ENCODE measurements at regions not wholly inside any gene's neighbourhood (a gene's known extent, or its start where the extent isn't known, plus 50 kb on each side); places are given as distances from the start of the nearest gene placed in this dataset.

GRCh38 chr14:34241185-34241711, 220.8 kb downstream of the SPTSSA start:
- DNase-seq (ENCODE audit: low spot score): no peak

- no peak for DNase-seq (ENCODE audit: low spot score)
Measured at GRCh38 chr14:34238610-34239009, 223.4 kb downstream of the SPTSSA start.

GRCh38 chr14:34237677-34238076, 224.4 kb downstream of the SPTSSA start:
- no peak for DNase-seq (ENCODE audit: low spot score)

DNA sequence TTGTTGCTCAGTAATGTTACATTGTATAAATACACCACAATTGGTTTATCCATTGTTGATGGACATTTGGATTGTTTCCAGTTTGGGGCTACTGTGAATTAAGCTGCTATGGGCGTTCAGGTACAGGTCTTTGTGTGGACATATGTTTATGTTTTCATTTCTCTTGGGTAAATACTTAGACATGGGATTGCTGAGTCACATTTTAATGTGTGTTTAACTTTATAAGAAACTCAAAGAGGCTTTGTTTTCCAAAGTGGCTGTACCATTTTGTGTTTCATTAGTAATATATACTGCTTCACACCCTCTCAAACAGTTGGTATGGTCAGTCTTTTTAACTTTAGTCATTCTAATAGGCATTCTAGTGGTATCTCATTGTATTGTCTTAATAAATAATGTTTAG, 225.0 kb downstream of the SPTSSA start:
- no peak for DNase-seq (ENCODE audit: low spot score)

- no peak for DNase-seq (ENCODE audit: low spot score)
Measured at GRCh38 chr14:34235643-34236300, 226.3 kb downstream of the SPTSSA start.

DNA sequence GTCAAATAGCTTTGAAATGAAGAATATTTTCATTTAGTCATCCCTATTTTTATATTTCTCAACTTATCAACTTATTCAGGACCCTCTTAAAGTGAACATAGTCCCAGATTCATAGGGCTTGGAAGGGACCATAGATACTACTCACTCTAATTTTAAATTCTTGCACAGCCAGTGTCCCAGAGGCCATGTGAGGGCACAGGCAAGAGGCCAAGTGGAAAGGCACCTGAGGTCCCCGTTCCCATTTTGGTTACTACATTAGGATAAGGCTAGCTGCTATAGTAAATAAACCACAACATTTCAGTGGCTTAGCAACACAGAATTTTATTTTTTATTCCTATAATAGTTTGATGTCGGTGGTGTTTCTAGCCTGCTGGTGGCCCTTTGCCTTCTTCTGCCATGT, 227.8 kb downstream of the SPTSSA start:
- DNase-seq (ENCODE audit: low spot score): no peak

DNA sequence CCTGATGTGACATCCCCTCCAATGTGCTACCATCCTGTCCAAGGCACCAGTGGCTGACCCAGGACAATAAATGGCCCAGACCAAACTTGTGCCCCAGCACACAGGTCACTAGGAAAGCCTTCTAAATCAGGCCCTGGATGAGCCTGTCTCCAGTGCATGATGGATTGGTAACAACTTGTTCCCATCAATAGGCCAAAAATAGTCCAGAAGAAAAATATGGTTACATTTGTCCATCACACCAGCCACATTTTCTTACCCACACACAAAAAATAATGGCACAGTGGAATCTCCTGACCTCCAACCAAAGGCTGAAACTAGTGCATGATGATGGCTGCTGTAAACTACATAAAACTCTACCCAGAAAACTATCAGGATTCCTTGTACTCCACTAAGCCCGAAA, 228.4 kb downstream of the SPTSSA start:
- no peak for DNase-seq (ENCODE audit: low spot score)

DNA sequence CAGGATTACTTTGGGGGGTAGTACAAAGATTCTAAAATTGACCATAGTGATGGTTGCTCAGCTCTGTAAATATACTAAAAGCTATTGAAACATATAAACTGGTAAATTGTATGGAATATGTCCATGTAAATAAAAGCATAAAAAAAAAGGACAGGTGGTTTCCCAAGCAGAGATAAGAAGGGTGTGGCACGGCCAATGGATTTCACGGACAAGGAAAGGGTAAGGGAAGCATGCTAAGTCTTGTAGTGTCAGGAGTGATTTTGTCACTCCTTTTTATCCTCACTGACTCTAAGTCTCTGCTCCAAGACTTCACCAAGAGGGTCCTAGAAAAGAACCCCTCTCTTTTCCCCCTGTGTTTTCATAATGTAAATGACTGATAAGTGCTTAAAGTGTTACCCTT, 229.2 kb downstream of the SPTSSA start:
- DNase-seq (ENCODE audit: low spot score): no peak

DNA sequence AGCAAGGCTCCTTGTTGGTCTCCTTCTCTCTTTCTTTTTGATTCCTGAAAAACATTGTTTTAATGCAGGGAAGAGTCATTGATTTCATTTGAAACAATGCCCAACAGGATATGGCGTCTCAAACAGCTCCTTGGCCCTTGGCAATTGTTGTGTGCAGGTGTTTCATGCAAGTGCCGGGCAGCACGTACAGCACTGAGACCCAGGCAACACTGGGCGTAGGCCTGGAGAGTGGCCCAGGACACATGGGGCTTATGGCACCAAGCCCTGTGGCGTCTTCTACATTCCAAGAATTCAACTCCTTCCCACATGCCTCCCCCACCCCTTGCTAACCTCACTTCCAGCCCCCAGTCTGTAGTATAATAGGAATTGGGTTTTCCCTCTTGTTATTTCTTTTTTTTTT, 230.4 kb downstream of the SPTSSA start:
- DNase-seq (ENCODE audit: low spot score): no peak

DNA sequence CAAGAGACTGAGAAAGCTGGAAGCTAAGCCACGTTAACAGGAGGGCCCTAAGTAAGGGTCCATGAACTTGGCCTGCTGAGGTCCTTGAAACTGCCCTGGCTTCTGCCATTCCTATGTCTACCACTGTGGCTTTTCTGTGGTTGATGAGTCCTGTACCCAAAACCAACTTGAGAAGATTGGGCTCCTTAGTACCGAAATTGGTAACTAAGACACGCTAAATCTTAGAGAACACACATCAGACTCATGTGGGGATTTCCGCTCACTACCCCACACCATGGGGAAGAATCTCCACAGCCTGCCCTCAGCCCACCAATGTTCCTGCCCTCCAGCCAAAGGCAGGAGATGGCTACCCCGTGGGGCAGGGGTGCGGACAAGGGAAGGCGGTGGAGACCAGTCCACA, 232.9 kb downstream of the SPTSSA start:
- no peak for DNase-seq (ENCODE audit: low spot score)

DNA sequence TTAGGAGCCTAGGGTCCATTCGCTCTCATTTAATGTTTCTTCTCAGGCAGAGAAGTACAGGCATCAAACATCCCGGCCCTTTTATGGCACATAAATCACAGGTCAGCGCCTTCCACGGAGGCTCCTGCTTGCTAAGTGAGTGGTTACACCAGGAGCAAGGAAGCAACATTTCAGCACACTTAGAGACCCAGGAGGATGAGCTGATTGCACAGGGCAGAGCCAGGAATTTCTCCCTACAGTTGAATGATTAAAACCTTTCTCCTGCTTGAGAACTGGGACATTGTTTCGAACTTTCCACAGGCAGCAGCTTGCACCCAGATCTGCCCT, 233.4 kb downstream of the SPTSSA start:
- DNase-seq (ENCODE audit: low spot score): no peak

- peak; percentile 53 for DNase-seq (ENCODE audit: low spot score)
Measured at GRCh38 chr14:34227834-34228649, 234.0 kb downstream of the SPTSSA start.

GRCh38 chr14:34224221-34224620, 237.8 kb downstream of the SPTSSA start:
- DNase-seq (ENCODE audit: low spot score): no peak

- no peak for DNase-seq (ENCODE audit: low spot score)
Measured at GRCh38 chr14:34223373-34224148, 238.5 kb downstream of the SPTSSA start.

DNA sequence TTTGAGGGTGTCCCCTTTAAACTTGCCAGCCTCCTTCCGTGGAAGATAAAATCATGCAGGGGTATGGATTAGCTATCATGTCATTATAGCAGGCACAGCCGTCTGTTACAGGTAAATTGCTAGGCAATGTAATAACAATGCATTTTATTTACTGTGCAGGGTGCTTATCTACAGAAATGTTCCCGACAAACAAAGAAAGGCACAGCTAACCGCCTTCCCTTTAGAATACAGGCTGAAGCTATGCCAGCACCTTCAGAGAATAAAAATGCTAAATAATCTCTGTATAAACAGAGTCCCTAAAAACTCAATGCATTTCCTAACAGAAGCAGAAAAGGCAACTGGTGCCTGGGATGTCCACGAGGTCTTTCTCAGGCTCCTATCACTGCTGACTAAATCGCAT, 239.2 kb downstream of the SPTSSA start:
- DNase-seq (ENCODE audit: low spot score): no peak

DNA sequence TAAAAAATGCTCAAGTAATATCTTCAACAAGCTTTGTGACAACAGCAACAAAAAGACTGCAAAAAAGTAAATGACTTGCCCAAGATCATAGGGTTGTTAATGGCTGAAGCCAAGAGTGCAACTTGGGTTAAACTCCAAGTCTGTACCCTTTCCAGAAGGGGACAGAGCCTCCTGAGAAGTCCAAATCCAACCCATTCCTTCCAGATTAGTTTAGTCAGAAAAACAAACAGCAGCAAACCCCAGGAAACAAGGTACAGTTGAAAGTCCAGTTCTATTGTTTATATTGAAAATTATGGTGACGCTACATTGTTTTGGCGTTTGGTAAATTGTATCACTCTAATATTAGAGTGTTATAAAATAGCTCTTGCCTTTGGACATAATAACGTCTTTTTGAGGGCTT, 239.9 kb downstream of the SPTSSA start:
- DNase-seq (ENCODE audit: low spot score): no peak

- DNase-seq (ENCODE audit: low spot score): no peak
Measured at GRCh38 chr14:34220921-34221320, 241.1 kb downstream of the SPTSSA start.

- DNase-seq (ENCODE audit: low spot score): no peak
Measured at GRCh38 chr14:34220378-34220706, 241.7 kb downstream of the SPTSSA start.

- no peak for DNase-seq (ENCODE audit: low spot score)
Measured at GRCh38 chr14:34219661-34220377, 242.2 kb downstream of the SPTSSA start.

DNA sequence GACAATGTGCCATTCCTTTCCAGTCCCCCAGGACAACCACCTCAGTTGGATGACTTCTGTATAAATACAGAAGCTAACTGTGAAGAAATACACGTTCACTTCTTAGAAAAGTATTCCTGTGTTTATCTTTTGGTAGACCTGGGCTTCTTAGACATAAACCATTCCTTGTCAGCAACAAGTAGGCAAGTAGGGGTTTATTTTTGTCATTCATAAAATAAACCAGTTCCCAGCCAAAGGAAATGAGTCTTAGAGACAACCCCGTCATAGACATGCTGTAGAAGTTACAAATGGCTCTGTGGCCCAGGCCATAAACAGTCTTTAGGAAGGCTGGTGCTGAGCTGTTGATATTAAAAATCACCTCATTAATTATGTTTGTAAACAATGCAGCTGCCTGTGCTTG, 243.2 kb downstream of the SPTSSA start:
- no peak for DNase-seq (ENCODE audit: low spot score)

GRCh38 chr14:34214961-34215360, 247.1 kb downstream of the SPTSSA start:
- no peak for DNase-seq (ENCODE audit: low spot score)

DNA sequence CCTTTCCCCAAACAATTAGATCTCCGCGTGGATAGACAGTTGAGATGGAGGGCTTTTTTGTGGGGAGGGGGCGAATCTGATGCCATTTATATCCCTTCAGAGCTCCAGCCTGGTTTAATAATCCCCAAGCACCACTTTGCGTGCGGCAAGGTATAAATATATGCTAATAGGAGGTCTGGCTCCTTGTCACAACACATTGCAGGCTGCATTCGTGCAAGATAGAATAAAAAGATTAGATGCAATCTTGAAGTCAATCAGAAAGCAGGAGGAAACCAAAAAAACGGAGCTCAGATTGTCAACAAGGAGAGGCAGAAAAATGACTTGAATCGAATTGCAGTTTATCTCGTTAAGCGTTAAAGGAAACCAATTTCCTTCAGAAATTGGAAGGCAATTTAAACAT, 248.7 kb downstream of the SPTSSA start:
- DNase-seq (ENCODE audit: low spot score): no peak

Measured in putamen (tissue), 1 donor.